ENCODE measurements at regions not wholly inside any gene's neighbourhood (a gene's known extent, or its start where the extent isn't known, plus 50 kb on each side); places are given as distances from the start of the nearest gene placed in this dataset.

GRCh38 chr1:221488550-221488949 is 253.3 kb downstream of the DUSP10 start:
- WGBS, 2 experiments (ENCODE audit: low coverage in 1 of 2, low lambda C conversion rate in 2 of 2, missing lambda C conversion rate in 2 of 2), result 88 to 91% methylated on average over 1 of the region's 1 CpG
- TF ChIP-seq EZH2phosphoT487 (IDR thresholded peaks at IDR 0.05; ENCODE audit: insufficient read depth, low read depth) (no peak), EZH2 (IDR thresholded peaks at IDR 0.05; ENCODE audit: insufficient read depth, poor library complexity, severe bottlenecking) (no peak)
- peaks cover 9% of the 10 kb centered on the region for H3K4me1 ChIP-seq (ENCODE audit: insufficient read depth)
- no peaks in the 10 kb centered on the region for H3K27me3 ChIP-seq (replicated peaks; ENCODE audit: insufficient read depth)
- H4K20me1 ChIP-seq (ENCODE audit: insufficient read depth), result no peaks in the 10 kb centered on the region
- in situ Hi-C loops (cut with MboI), result loop anchor here (10.0 to 25.0 kb wide), 2 partner anchors 246 to 1149 kb away; no protein-coding TSS in a partner anchor
- H3K4me2 ChIP-seq (ENCODE audit: unreplicated experiment), result no peak overlapping the region
- H3K79me2 ChIP-seq (ENCODE audit: insufficient read depth), result no peaks in the 10 kb centered on the region
- H3K9ac ChIP-seq, result no peak overlapping the region
- 0 out of 2 replicates have a peak, but pooled peaks cover 13% of the 10 kb centered on the region for H3F3A ChIP-seq (ENCODE audit: insufficient read depth)
- H3K4me3 ChIP-seq, result no peak overlapping the region
- no peak overlapping the region for H2AFZ ChIP-seq
- no peak overlapping the region for H3K27ac ChIP-seq
- H3K9me2 ChIP-seq (ENCODE audit: insufficient read depth), result no peaks in the 10 kb centered on the region
- no peak for DNase-seq
- no peaks in the 10 kb centered on the region for H3K9me3 ChIP-seq (ENCODE audit: low read depth)
- H3K36me3 ChIP-seq (ENCODE audit: low read depth), result no peaks in the 10 kb centered on the region

GRCh38 chr1:221494670-221495069 is 247.2 kb downstream of the DUSP10 start:
- TF ChIP-seq EZH2phosphoT487 (IDR thresholded peaks at IDR 0.05; ENCODE audit: insufficient read depth, low read depth) (no peak), EZH2 (IDR thresholded peaks at IDR 0.05; ENCODE audit: insufficient read depth, poor library complexity, severe bottlenecking) (no peak)
- Histone ChIP-seq H3K27me3 (replicated peaks; ENCODE audit: insufficient read depth) (no peaks in the 10 kb centered on the region), H3K27ac (no peak overlapping the region), H3K79me2 (ENCODE audit: insufficient read depth) (no peaks in the 10 kb centered on the region), H3K36me3 (ENCODE audit: low read depth) (no peaks in the 10 kb centered on the region), H3K9me2 (ENCODE audit: insufficient read depth) (no peaks in the 10 kb centered on the region), H3K4me3 (no peak overlapping the region), H3K4me1 (ENCODE audit: insufficient read depth) (no peaks in the 10 kb centered on the region), H3K9me3 (ENCODE audit: low read depth) (no peaks in the 10 kb centered on the region), H3K4me2 (ENCODE audit: unreplicated experiment) (no peak overlapping the region), H2AFZ (no peak overlapping the region), H3K9ac (no peak overlapping the region), H4K20me1 (ENCODE audit: insufficient read depth) (no peaks in the 10 kb centered on the region), H3F3A (ENCODE audit: insufficient read depth) (no peaks in the 10 kb centered on the region)
- in situ Hi-C loops (cut with MboI), result loop anchor here (25.0 kb wide), 1 partner anchor 1143 kb away; no protein-coding TSS in a partner anchor
- 38 to 55% methylated on average over 2 of the region's 2 CpGs for WGBS, 2 experiments (ENCODE audit: low coverage in 1 of 2, low lambda C conversion rate in 2 of 2, missing lambda C conversion rate in 2 of 2)
- peak; percentile 30 for DNase-seq

- TF ChIP-seq EZH2 (IDR thresholded peaks at IDR 0.05; ENCODE audit: insufficient read depth, poor library complexity, severe bottlenecking) (no peak), EZH2phosphoT487 (IDR thresholded peaks at IDR 0.05; ENCODE audit: insufficient read depth, low read depth) (no peak)
- no peak overlapping the region for H2AFZ ChIP-seq
- no peak overlapping the region for H3K4me3 ChIP-seq
- no peaks in the 10 kb centered on the region for H4K20me1 ChIP-seq (ENCODE audit: insufficient read depth)
- no peaks in the 10 kb centered on the region for H3K79me2 ChIP-seq (ENCODE audit: insufficient read depth)
- no peak overlapping the region for H3K27ac ChIP-seq
- in situ Hi-C loops (cut with MboI), result loop anchor here (25.0 kb wide), 1 partner anchor 1140 kb away; no protein-coding TSS in a partner anchor
- no peak overlapping the region for H3K9ac ChIP-seq
- H3K36me3 ChIP-seq (ENCODE audit: low read depth), result no peaks in the 10 kb centered on the region
- H3K9me3 ChIP-seq (ENCODE audit: low read depth), result no peaks in the 10 kb centered on the region
- H3K27me3 ChIP-seq (replicated peaks; ENCODE audit: insufficient read depth), result no peaks in the 10 kb centered on the region
- no peak overlapping the region for H3K4me2 ChIP-seq (ENCODE audit: unreplicated experiment)
- WGBS, 2 experiments (ENCODE audit: low coverage in 1 of 2, low lambda C conversion rate in 2 of 2, missing lambda C conversion rate in 2 of 2), result 87 to 90% methylated on average over 3 of the region's 3 CpGs
- no peaks in the 10 kb centered on the region for H3F3A ChIP-seq (ENCODE audit: insufficient read depth)
- DNase-seq, result no peak
- no peaks in the 10 kb centered on the region for H3K4me1 ChIP-seq (ENCODE audit: insufficient read depth)
- H3K9me2 ChIP-seq (ENCODE audit: insufficient read depth), result no peaks in the 10 kb centered on the region
These were observed 244.8 kb downstream of the DUSP10 start for GRCh38 chr1:221497046-221497445.

GRCh38 chr1:221503268-221503667 is 238.6 kb downstream of the DUSP10 start:
- Histone ChIP-seq H2AFZ (no peak overlapping the region), H4K20me1 (ENCODE audit: insufficient read depth) (no peaks in the 10 kb centered on the region), H3K4me2 (ENCODE audit: unreplicated experiment) (no peak overlapping the region), H3K9me3 (ENCODE audit: low read depth) (no peaks in the 10 kb centered on the region), H3K9ac (no peak overlapping the region), H3F3A (ENCODE audit: insufficient read depth) (no peaks in the 10 kb centered on the region), H3K4me3 (no peak overlapping the region), H3K4me1 (ENCODE audit: insufficient read depth) (no peaks in the 10 kb centered on the region), H3K27ac (no peak overlapping the region), H3K79me2 (ENCODE audit: insufficient read depth) (no peaks in the 10 kb centered on the region), H3K9me2 (ENCODE audit: insufficient read depth) (no peaks in the 10 kb centered on the region), H3K36me3 (ENCODE audit: low read depth) (no peaks in the 10 kb centered on the region), H3K27me3 (replicated peaks; ENCODE audit: insufficient read depth) (no peaks in the 10 kb centered on the region)
- no peak for DNase-seq
- WGBS, 2 experiments (ENCODE audit: low coverage in 1 of 2, low lambda C conversion rate in 2 of 2, missing lambda C conversion rate in 2 of 2), result 84 to 94% methylated on average over 4 of the region's 4 CpGs
- in situ Hi-C loops (cut with MboI), result no loop called here
- no peak for TF ChIP-seq EZH2 (IDR thresholded peaks at IDR 0.05; ENCODE audit: insufficient read depth, poor library complexity, severe bottlenecking)
- no peak for TF ChIP-seq EZH2phosphoT487 (IDR thresholded peaks at IDR 0.05; ENCODE audit: insufficient read depth, low read depth)
